ENCODE measurements at regions not wholly inside any gene's neighbourhood (a gene's known extent, or its start where the extent isn't known, plus 50 kb on each side); places are given as distances from the start of the nearest gene placed in this dataset.

DNA sequence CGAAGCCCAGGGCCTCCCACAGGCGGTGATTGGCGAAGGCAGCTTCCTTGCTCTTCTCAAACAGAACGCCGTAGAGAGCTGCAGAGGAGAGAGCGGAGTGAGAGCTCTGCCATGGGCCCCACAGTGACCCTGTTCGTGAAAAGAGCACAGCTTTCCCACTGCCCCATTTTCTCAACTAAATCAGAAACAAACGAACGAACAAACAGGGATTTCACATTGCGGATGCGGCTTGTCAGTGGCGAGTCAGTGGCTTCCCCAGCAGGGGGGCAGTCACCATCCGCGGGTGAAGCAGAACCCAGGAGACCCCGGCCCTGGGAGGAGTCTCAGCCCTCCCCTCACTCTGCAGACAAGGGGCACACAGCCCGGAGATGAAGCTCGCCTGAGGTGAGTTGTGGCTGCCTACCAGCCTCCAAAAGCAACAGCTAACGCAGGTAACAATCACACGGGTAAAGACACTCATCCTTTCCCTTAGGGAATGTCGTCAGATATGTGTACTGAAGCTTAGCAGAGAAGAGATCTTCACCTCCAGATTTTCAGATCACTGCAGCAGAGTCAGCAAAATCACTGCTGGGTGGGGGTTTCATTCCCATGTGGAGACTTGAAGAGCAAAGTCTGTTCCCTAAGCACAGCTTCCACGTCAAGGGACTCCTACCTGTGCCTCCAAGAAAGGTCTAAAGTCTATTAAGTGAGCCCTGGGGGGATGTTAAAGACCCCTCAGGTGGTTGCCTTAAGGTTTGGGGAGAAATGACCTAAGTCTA, 51.2 kb upstream of the GPR31 start:
- no peak for DNase-seq (ENCODE audit: low read depth, low spot score)
- ChIA-PET CTCF (no interaction called here), POLR2A (no interaction called here)
- TF ChIP-seq, protein P1, sequence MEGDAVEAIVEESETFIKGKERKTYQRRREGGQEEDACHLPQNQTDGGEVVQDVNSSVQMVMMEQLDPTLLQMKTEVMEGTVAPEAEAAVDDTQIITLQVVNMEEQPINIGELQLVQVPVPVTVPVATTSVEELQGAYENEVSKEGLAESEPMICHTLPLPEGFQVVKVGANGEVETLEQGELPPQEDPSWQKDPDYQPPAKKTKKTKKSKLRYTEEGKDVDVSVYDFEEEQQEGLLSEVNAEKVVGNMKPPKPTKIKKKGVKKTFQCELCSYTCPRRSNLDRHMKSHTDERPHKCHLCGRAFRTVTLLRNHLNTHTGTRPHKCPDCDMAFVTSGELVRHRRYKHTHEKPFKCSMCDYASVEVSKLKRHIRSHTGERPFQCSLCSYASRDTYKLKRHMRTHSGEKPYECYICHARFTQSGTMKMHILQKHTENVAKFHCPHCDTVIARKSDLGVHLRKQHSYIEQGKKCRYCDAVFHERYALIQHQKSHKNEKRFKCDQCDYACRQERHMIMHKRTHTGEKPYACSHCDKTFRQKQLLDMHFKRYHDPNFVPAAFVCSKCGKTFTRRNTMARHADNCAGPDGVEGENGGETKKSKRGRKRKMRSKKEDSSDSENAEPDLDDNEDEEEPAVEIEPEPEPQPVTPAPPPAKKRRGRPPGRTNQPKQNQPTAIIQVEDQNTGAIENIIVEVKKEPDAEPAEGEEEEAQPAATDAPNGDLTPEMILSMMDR (IDR thresholded peaks at IDR 0.05; ENCODE audit: insufficient read depth, low read length, missing control alignments), result no peak
- H3K4me3 ChIP-seq (ENCODE audit: low read depth, low read length), result no peak overlapping the region

DNA sequence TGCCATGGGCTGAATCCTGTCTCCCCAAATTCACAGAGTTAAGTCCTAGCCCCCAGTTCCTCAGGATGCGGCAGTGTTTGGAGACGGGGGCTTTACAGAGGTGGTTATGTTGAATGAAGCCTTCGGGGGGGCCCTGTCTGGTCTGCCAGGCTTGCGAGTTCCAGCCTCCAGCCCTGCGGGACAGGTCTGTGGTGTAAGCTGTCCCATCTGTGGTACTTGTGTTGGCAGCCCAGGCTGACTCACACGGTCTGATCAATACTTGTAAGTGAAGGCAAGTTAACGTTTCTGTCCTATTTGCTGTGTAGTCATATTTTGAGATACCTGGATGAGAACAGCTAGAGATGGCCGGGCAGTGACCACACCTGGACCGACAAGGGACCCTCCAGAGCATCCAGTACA, 51.8 kb upstream of the GPR31 start:
- no peak overlapping the region for H3K4me3 ChIP-seq (ENCODE audit: low read depth, low read length)
- DNase-seq (ENCODE audit: low read depth, low spot score), result no peak
- TF ChIP-seq, protein P1 (IDR thresholded peaks at IDR 0.05; ENCODE audit: insufficient read depth, low read length, missing control alignments), result no peak
- CTCF ChIA-PET, result no interaction called here
- POLR2A ChIA-PET, result no interaction called here

DNA sequence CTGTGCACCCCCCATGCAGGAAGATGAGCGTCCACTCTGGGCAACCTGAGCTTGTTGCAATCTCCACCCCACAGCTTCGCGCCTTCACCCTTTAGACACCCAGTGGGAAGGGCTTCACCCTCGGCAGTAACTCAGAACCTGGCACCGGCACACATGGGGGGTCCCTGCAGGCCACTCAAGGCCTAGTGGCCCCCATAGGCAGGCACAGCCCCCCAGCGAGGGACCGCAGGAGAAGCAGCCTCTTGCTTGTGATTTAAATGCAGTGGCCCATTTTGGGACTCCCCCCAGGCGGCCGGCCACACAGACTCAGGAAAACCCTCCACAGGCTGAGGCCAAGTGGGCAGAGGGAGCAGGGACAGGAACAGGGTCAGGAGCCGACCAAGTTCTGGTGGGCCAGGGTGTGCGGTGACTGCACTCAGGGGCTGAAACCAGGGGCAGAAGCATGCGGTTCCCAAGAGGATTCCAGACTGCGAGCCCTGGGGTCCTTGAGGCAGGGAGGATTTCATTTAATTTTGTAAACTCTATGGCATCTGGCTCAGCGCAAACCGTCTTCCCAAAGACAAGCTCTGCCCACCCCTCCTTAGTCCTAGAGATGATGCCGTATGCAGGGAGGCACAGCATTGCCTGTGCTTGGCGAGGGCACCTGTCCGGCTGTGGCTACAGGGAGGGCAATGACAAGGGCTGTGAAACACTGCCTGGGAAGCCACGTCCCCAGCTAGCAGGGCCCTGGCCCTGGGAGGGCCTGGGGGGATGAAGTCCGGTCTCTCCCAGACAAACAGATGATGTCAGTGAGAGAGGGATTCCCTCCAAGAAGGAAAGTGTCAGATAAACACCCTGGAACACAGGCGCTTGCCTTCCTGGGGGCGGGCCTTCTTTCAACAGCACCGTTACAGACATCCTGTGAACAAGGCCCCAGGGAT, 52.9 kb upstream of the GPR31 start:
- ChIA-PET POLR2A (no interaction called here), CTCF (no interaction called here)
- no peak overlapping the region for H3K4me3 ChIP-seq (ENCODE audit: low read depth, low read length)
- DNase-seq (ENCODE audit: low read depth, low spot score), result no peak
- TF ChIP-seq, protein P1 (IDR thresholded peaks at IDR 0.05; ENCODE audit: insufficient read depth, low read length, missing control alignments), result no peak

DNA sequence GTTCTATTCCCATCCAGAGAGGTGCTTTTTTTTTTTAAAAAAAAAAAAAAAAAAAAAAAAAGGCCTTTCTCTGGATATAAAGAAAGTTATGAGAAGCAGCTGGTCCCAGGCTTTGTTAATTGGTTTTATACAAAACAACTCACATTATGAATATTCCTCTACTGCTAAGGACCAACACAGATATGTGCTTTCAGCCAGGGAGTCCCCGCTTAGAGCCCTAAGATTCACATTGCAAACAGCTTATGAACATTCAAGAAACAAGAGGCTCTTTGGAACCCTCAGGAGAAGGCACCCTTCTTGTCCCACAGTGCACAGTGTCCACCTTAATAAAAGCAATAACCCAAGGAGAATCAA, 53.5 kb upstream of the GPR31 start:
- no peak overlapping the region for H3K4me3 ChIP-seq (ENCODE audit: low read depth, low read length)
- DNase-seq (ENCODE audit: low read depth, low spot score), result no peak
- TF ChIP-seq, protein P1 (IDR thresholded peaks at IDR 0.05; ENCODE audit: insufficient read depth, low read length, missing control alignments), result no peak
- ChIA-PET POLR2A (no interaction called here), CTCF (no interaction called here)

DNA sequence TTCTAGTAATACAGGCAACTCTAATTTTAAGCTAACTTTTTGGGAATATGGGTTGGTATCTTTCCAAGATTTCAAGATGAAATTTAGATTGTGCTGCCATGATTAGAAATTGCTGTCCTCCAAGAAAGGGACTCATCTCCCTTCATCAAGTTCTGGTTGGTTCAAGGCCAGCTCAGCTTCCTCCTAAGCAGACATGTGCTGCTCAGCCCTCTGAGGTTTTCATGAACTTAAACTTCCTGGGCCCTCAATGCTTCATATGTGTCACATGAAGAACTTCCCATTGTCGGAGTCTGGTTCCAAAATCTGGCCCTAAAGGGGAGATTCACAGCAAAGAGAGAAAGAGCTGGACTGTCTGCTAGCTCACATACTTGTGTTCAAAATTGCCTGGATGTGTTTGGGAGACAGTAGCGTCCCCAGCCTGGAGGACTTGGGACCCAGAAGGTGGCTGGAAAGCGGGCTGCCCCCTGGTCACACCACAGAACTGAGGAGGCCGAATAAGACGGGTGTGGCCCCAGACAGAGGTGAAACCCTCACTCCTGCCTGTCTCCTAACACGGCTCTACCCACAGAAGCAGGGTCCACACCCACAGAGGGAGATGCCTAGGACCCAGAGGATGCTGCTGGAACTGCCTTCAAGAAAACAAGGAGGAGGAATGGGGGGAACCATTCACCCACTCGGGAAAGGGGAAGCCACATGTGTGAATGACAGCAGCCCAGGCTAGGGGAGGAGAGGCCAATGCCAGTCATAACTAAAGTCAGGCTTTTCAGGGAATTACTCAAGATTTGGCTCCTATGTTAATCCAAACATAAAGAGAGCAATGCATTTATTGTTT, 54.3 kb upstream of the GPR31 start:
- no peak for DNase-seq (ENCODE audit: low read depth, low spot score)
- ChIA-PET POLR2A (no interaction called here), CTCF (no interaction called here)
- TF ChIP-seq, protein P1 (IDR thresholded peaks at IDR 0.05; ENCODE audit: insufficient read depth, low read length, missing control alignments), result no peak
- H3K4me3 ChIP-seq (ENCODE audit: low read depth, low read length), result no peak overlapping the region

DNA sequence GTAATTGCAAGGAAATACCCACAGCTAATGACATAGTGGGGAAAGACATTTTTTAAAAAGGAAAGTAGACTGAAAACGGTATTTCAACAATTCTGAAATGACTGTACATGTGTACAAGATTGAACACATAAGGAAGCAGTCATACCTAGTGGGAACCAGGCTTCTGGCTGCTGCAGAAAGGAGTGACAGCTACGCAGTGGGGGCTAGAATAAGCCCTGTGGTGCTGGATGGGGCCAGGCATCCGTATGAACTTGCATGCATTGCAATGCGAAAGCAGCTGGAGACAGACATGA, 54.9 kb upstream of the GPR31 start:
- ChIA-PET POLR2A (no interaction called here), CTCF (no interaction called here)
- DNase-seq (ENCODE audit: low read depth, low spot score), result no peak
- H3K4me3 ChIP-seq (ENCODE audit: low read depth, low read length), result no peak overlapping the region
- TF ChIP-seq, protein P1 (IDR thresholded peaks at IDR 0.05; ENCODE audit: insufficient read depth, low read length, missing control alignments), result no peak
